Tibial nerve (tissue), 3 donors: ENCODE measurements at regions not wholly inside any gene's neighbourhood (a gene's known extent, or its start where the extent isn't known, plus 50 kb on each side); places are given as distances from the start of the nearest gene placed in this dataset.

ENCODE experiments used
- CTCF ChIP-seq, 5 experiments: fragments of 200-600 bp in 3 of 5; fragments of 450-650 bp in 2 of 5; sonication (generic) in 3 of 5; IDR thresholded peaks; one replicate each; pipeline ENCODE4 v1.5.1; 2016 to 2019; ENCODE audit warnings: antibody characterized with exemption in 5 of 5, mild to moderate bottlenecking in 3 of 5, moderate library complexity in 2 of 5
- POLR2A ChIP-seq, 2 donors: fragments of 450-650 bp; IDR thresholded peaks; one replicate each; pipeline ENCODE4 v1.6.1; 2017; ENCODE audit warnings: antibody characterized with exemption in 2 of 2, mild to moderate bottlenecking in 2 of 2, moderate library complexity in 2 of 2

- no peak for TF ChIP-seq POLR2A (IDR thresholded peaks at IDR 0.05)
- TF ChIP-seq CTCF (IDR thresholded peaks at IDR 0.05) = no peak
These were observed 50.3 kb upstream of the PLSCR5 start for GRCh38 chr3:146655333-146655996.
